ENCODE measurements at regions not wholly inside any gene's neighbourhood (a gene's known extent, or its start where the extent isn't known, plus 50 kb on each side); places are given as distances from the start of the nearest gene placed in this dataset.

GRCh38 chr14:51337520-51337919 lies 97.5 kb downstream of the TMX1 start (continued):
- TF ChIP-seq EP300 (IDR thresholded peaks at IDR 0.05; ENCODE audit: borderline replicate concordance in 1 of 2, low read depth in 2 of 2, low read length in 2 of 2): no peak
- TF ChIP-seq EZH2 (IDR thresholded peaks at IDR 0.05; ENCODE audit: low read depth, low read length, severe bottlenecking): no peak
- TF ChIP-seq RAD21 (IDR thresholded peaks at IDR 0.05 in 1 of 2, conservative IDR thresholded peaks at IDR 0.05 in 1 of 2; ENCODE audit: low read depth in 2 of 2, low read length in 2 of 2): no peak
- no peak for TF ChIP-seq MAFK (IDR thresholded peaks at IDR 0.05; ENCODE audit: low read depth, low read length)
- TF ChIP-seq ASH2L (IDR thresholded peaks at IDR 0.05; ENCODE audit: low read length): no peak

Data from H1 (cell line).